ENCODE measurements at regions not wholly inside any gene's neighbourhood (a gene's known extent, or its start where the extent isn't known, plus 50 kb on each side); places are given as distances from the start of the nearest gene placed in this dataset.

DNA sequence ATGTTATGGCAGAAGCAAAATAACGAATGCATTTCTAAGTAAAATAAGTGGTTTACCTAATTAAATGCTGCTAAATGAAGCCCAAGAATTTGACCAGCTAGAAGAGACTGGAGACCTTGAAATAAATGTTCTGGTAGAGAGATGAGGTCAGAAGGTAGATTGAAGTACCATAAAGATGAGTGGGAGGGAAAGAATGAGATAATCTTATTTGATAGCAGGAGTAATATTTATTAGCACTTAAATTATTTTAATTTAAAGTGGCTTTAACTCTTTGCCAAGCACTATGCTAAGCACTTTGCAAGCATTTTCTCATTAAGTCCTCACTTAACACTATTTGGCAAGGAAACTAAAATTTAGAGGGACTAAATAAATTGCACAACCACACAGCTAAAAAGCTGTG, 314.9 kb upstream of the CCDC54 start:
- no peak for TF ChIP-seq POLR2AphosphoS5 (IDR thresholded peaks at IDR 0.05)
- TF ChIP-seq, protein P1, sequence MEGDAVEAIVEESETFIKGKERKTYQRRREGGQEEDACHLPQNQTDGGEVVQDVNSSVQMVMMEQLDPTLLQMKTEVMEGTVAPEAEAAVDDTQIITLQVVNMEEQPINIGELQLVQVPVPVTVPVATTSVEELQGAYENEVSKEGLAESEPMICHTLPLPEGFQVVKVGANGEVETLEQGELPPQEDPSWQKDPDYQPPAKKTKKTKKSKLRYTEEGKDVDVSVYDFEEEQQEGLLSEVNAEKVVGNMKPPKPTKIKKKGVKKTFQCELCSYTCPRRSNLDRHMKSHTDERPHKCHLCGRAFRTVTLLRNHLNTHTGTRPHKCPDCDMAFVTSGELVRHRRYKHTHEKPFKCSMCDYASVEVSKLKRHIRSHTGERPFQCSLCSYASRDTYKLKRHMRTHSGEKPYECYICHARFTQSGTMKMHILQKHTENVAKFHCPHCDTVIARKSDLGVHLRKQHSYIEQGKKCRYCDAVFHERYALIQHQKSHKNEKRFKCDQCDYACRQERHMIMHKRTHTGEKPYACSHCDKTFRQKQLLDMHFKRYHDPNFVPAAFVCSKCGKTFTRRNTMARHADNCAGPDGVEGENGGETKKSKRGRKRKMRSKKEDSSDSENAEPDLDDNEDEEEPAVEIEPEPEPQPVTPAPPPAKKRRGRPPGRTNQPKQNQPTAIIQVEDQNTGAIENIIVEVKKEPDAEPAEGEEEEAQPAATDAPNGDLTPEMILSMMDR (IDR thresholded peaks at IDR 0.05): no peak
- no peak for TF ChIP-seq POLR2A (IDR thresholded peaks at IDR 0.05)
- TF ChIP-seq EP300 (IDR thresholded peaks at IDR 0.05): no peak

Measured in upper lobe of left lung (tissue), 4 donors.